Mesenchymal stem cell (in vitro differentiated cells and primary cell): ENCODE measurements at regions not wholly inside any gene's neighbourhood (a gene's known extent, or its start where the extent isn't known, plus 50 kb on each side); places are given as distances from the start of the nearest gene placed in this dataset.

ENCODE experiments used
- DNase-seq: peaks from one replicate; pipeline ENCODE4 v3.0.0-alpha.2; 2013
- H2AFZ ChIP-seq: one replicate; pipeline ENCODE4 v1.6.1; 2013; ENCODE audit warnings: low read depth, mild to moderate bottlenecking, control low read depth, inconsistent platforms, low read length, moderate library complexity
- H2AK5ac ChIP-seq: 2 replicates; pipeline ENCODE4 v1.6.1; 2013; ENCODE audit warnings: low read length, moderate library complexity, mild to moderate bottlenecking, inconsistent platforms; ENCODE audit not compliant: severe bottlenecking
- H2BK120ac ChIP-seq: one replicate; pipeline ENCODE4 v1.6.1; 2013; ENCODE audit warnings: low read depth, mild to moderate bottlenecking, inconsistent platforms, low read length, moderate library complexity
- H2BK12ac ChIP-seq, 2 experiments: one replicate each; pipeline ENCODE4 v1.6.1; 2013; ENCODE audit warnings: inconsistent platforms in 2 of 2, low read length in 2 of 2, mild to moderate bottlenecking in 2 of 2, moderate library complexity in 2 of 2, control low read depth in 1 of 2
- H2BK15ac ChIP-seq: one replicate; pipeline ENCODE4 v1.6.1; 2013; ENCODE audit warnings: mild to moderate bottlenecking, low read depth, inconsistent platforms; ENCODE audit not compliant: poor library complexity, severe bottlenecking
- H2BK5ac ChIP-seq: 2 replicates; pipeline ENCODE4 v1.6.1; 2013; ENCODE audit warnings: low read depth, mild to moderate bottlenecking, low read length, control low read depth, inconsistent platforms; ENCODE audit not compliant: poor library complexity, severe bottlenecking
- H3K14ac ChIP-seq, 2 experiments: one replicate each; pipeline ENCODE4 v1.6.1; 2013; ENCODE audit warnings: inconsistent platforms in 2 of 2, low read length in 2 of 2, control low read depth in 1 of 2, mild to moderate bottlenecking in 1 of 2, moderate library complexity in 1 of 2
- H3K18ac ChIP-seq, 2 experiments: one replicate each; pipeline ENCODE4 v1.6.1; 2013; ENCODE audit warnings: inconsistent platforms in 2 of 2, low read length in 2 of 2, control low read depth in 1 of 2, low read depth in 1 of 2, mild to moderate bottlenecking in 1 of 2
- H3K23ac ChIP-seq, 2 experiments: one replicate each; pipeline ENCODE4 v1.6.1; 2013; ENCODE audit warnings: inconsistent platforms in 2 of 2, low read length in 2 of 2, mild to moderate bottlenecking in 2 of 2, moderate library complexity in 2 of 2, control low read depth in 1 of 2
- H3K27ac ChIP-seq: 2 replicates; pipeline ENCODE4 v1.5.1; 2013; ENCODE audit warnings: mild to moderate bottlenecking, moderate library complexity, low read length, control low read depth, inconsistent platforms; ENCODE audit not compliant: poor library complexity, severe bottlenecking
- H3K27me3 ChIP-seq, 2 experiments: 2 replicates each; pipeline versions ENCODE4 v1.6.1 to v1.7.0; 2013; ENCODE audit warnings: low read length in 2 of 2, mild to moderate bottlenecking in 2 of 2, moderate library complexity in 2 of 2, control low read depth in 1 of 2, inconsistent platforms in 1 of 2; ENCODE audit not compliant: control insufficient read depth in 1 of 2, insufficient read depth in 1 of 2
- H3K36me3 ChIP-seq, 2 experiments: 2 replicates each; pipeline versions ENCODE4 v1.6.1 to v1.7.0; 2013; ENCODE audit warnings: low read length in 2 of 2, control low read depth in 1 of 2, inconsistent platforms in 1 of 2, low read depth in 1 of 2, mild to moderate bottlenecking in 1 of 2; ENCODE audit not compliant: insufficient read depth in 2 of 2, control insufficient read depth in 1 of 2
- H3K4ac ChIP-seq, 2 experiments: one replicate each; pipeline ENCODE4 v1.6.1; 2013; ENCODE audit warnings: inconsistent platforms in 2 of 2, low read length in 2 of 2, mild to moderate bottlenecking in 2 of 2, moderate library complexity in 2 of 2, control low read depth in 1 of 2, low read depth in 1 of 2
- H3K4me1 ChIP-seq: 2 replicates; pipeline ENCODE4 v1.6.1; 2013; ENCODE audit warnings: low read depth, low read length, control low read depth; ENCODE audit not compliant: control insufficient read depth, insufficient read depth
- H3K4me2 ChIP-seq: 2 replicates; pipeline ENCODE4 v1.6.1; 2013; ENCODE audit warnings: low read length, mild to moderate bottlenecking, inconsistent platforms; ENCODE audit not compliant: poor library complexity, severe bottlenecking
- H3K4me3 ChIP-seq, 2 experiments: 2 replicates each; pipeline versions ENCODE4 v1.5.1 to v1.7.0; 2013; ENCODE audit warnings: low read length in 2 of 2, mild to moderate bottlenecking in 2 of 2, control low read depth in 1 of 2, low read depth in 1 of 2; ENCODE audit not compliant: insufficient read depth in 1 of 2
- H3K79me1 ChIP-seq: replicated peaks from 2 replicates; pipeline ENCODE4 v1.6.1; 2013; ENCODE audit warnings: mild to moderate bottlenecking, control low read depth, low read length, inconsistent platforms; ENCODE audit not compliant: poor library complexity, severe bottlenecking
- H3K9ac ChIP-seq: 2 replicates; pipeline ENCODE4 v1.7.0; 2013; ENCODE audit warnings: mild to moderate bottlenecking, low read length, moderate library complexity
- H3K9me3 ChIP-seq: 2 replicates; pipeline ENCODE4 v1.7.0; 2013; ENCODE audit warnings: mild to moderate bottlenecking, low read length; ENCODE audit not compliant: control insufficient read depth
- H4K8ac ChIP-seq: one replicate; pipeline ENCODE4 v1.6.1; 2013; ENCODE audit warnings: inconsistent platforms, mild to moderate bottlenecking, low read length, moderate library complexity
- H4K91ac ChIP-seq: one replicate; pipeline ENCODE4 v1.6.1; 2013; ENCODE audit warnings: mild to moderate bottlenecking, low read length, inconsistent platforms
- WGBS: methylation state at CpG from one replicate; pipeline ENCODE4 v1.1.7; 2013; ENCODE audit warnings: mixed read lengths; 5-methylcytosine and 5-hydroxymethylcytosine counted together

DNA sequence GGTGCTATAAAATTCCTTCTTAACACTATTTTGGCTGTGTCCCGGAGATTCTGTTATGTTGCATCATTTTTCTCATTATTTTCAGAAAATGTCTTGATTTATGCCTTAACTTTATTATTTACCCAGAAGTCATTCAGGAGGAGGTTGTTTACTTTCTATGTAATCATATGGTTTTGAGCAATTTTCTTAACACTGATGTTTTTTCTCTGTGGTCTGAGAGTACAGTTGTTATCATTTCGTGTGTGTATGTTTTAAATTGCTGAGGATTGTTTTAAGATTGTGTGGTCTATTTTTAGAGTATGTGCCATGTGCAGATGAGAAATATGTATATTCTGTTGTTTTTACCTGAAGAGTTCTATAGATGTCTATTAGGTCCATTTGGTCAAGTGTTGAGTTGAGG is 498.1 kb upstream of the ZNF608 start:
- Histone ChIP-seq H2BK5ac (no peak overlapping the region), H3K79me1 (no peaks in the 10 kb centered on the region), H3K14ac (no peak overlapping the region), H3K27ac (no peak overlapping the region), H3K36me3 (no peaks in the 10 kb centered on the region), H2AFZ (no peak overlapping the region), H3K9ac (no peak overlapping the region), H3K23ac (no peak overlapping the region), H2BK12ac (no peak overlapping the region), H3K9me3 (peaks cover 3% of the 10 kb centered on the region), H2AK5ac (no peak overlapping the region), H3K4ac (no peak overlapping the region), H3K27me3 (no peaks in the 10 kb centered on the region), H3K18ac (no peak overlapping the region), H3K4me1 (peaks cover 3% of the 10 kb centered on the region), H3K4me3 (no peak overlapping the region), H4K91ac (no peak overlapping the region), H4K8ac (no peak overlapping the region), H2BK15ac (no peak overlapping the region), H2BK120ac (no peak overlapping the region), H3K4me2 (no peak overlapping the region)
- WGBS: 35% methylated on average over 1 of the region's 2 CpGs
- DNase-seq: peak; percentile 47

DNA sequence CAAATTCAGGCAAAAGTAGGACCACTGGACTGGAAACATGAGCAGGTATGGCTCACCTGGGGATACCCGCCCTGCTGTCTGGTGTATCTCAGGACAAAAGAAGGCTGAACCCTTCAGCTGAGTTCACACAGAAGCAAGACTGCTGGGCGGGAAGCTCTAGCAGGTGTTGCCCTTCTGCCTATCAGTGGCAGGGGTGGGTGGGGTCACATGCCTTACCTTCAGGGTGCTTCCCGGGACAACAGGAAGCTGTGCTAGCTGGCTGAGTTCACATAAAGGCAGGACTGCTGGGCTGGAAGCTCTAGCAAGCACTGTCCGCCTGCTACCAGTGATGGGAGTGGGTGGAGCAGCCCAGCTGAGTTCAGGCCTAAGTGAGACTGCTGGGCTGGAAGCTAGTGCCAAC is 498.8 kb upstream of the ZNF608 start:
- Histone ChIP-seq H3K36me3 (no peaks in the 10 kb centered on the region), H2BK120ac (no peak overlapping the region), H3K9me3 (peaks cover 3% of the 10 kb centered on the region), H3K14ac (peak overlapping the region in 1 of 2 experiments; percentile 61), H2BK15ac (peak overlapping the region; percentile 26), H3K4me2 (no peak overlapping the region), H3K27me3 (no peaks in the 10 kb centered on the region), H3K79me1 (no peaks in the 10 kb centered on the region), H2BK12ac (peak overlapping the region; percentile 98 to 99), H3K23ac (no peak overlapping the region), H4K8ac (peak overlapping the region; percentile 88), H2AK5ac (no peak overlapping the region), H2AFZ (no peak overlapping the region), H2BK5ac (no peak overlapping the region), H3K4me1 (peaks cover 3% of the 10 kb centered on the region), H3K4me3 (no peak overlapping the region), H3K18ac (peak overlapping the region; percentile 86 to 94), H4K91ac (peak overlapping the region; percentile 92), H3K4ac (peak overlapping the region; percentile 34 to 75), H3K9ac (no peak overlapping the region), H3K27ac (no peak overlapping the region)
- WGBS: 96% methylated on average over 4 of the region's 4 CpGs
- DNase-seq: no peak

DNA sequence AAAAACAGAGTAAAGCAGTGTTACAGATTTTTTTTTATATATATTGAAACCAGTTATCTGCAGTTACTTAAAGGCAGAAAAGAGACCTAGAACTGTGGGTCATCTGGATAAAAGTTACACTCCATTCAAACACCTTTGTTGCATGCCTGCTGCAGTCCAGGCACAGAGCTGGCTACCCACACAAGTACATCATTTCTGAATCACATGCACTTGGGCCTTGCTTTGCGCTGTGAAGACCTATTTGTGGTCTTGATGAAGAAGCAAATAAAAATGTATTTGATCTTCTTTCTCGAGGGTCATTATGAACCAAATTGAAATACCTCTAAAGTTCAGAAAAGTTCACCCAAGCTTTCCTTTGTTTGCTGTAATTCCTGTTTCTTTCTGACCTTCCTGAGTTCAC is 503.0 kb upstream of the ZNF608 start:
- 80% methylated on average over 1 of the region's 2 CpGs for WGBS
- H3K18ac ChIP-seq: no peak overlapping the region
- no peaks in the 10 kb centered on the region for H3K27me3 ChIP-seq
- no peak overlapping the region for H2AK5ac ChIP-seq
- H3K36me3 ChIP-seq: no peaks in the 10 kb centered on the region
- no peak overlapping the region for H2AFZ ChIP-seq
- H3K4me3 ChIP-seq: no peak overlapping the region
- H2BK120ac ChIP-seq: no peak overlapping the region
- no peak overlapping the region for H3K9ac ChIP-seq
- no peaks in the 10 kb centered on the region for H3K79me1 ChIP-seq
- H3K4me2 ChIP-seq: no peak overlapping the region
- H3K27ac ChIP-seq: no peak overlapping the region
- peaks cover 16% of the 10 kb centered on the region for H3K9me3 ChIP-seq
- H4K8ac ChIP-seq: no peak overlapping the region
- no peak for DNase-seq
- H2BK15ac ChIP-seq: no peak overlapping the region
- H2BK5ac ChIP-seq: no peak overlapping the region
- H3K4me1 ChIP-seq: peaks cover 3% of the 10 kb centered on the region
- no peak overlapping the region for H3K23ac ChIP-seq
- H3K14ac ChIP-seq: no peak overlapping the region
- no peak overlapping the region for H3K4ac ChIP-seq
- H2BK12ac ChIP-seq: no peak overlapping the region
- H4K91ac ChIP-seq: no peak overlapping the region

DNA sequence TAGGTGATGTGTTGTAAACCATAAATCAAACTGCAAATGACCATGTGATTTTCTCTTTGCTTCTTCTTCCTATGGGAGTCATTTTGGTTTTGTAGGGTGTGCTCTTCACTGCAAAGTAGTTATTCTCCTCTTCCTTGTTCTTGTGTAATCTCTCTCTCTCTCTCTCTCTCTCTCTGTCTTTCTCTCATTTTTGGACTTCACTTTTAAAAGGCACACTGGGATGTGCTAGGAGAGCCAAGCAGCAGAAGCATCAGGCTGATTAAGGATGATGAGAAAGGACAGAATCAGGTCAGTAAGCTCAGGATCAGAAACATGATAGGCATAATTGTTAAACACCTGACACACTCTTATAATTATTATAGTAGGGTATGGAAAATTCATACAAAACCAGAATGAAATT is 505.3 kb upstream of the ZNF608 start:
- Histone ChIP-seq H3K4ac (no peak overlapping the region), H4K91ac (no peak overlapping the region), H3K4me2 (no peak overlapping the region), H3K4me3 (no peak overlapping the region), H3K4me1 (no peaks in the 10 kb centered on the region), H2AK5ac (no peak overlapping the region), H3K14ac (no peak overlapping the region), H2BK5ac (no peak overlapping the region), H3K9me3 (peaks cover 23% of the 10 kb centered on the region), H2BK120ac (no peak overlapping the region), H2BK15ac (no peak overlapping the region), H2BK12ac (no peak overlapping the region), H3K27me3 (no peaks in the 10 kb centered on the region), H3K27ac (no peak overlapping the region), H3K79me1 (no peaks in the 10 kb centered on the region), H3K9ac (no peak overlapping the region), H4K8ac (no peak overlapping the region), H3K36me3 (no peaks in the 10 kb centered on the region), H3K23ac (no peak overlapping the region), H3K18ac (no peak overlapping the region), H2AFZ (no peak overlapping the region)
- DNase-seq: no peak
